Gastroesophageal sphincter (tissue), 4 donors: ENCODE measurements at regions not wholly inside any gene's neighbourhood (a gene's known extent, or its start where the extent isn't known, plus 50 kb on each side); places are given as distances from the start of the nearest gene placed in this dataset.
A peak's percentile ranks its signal among the peaks of the same experiment; 100 is the strongest.

Experiments used
- ATAC-seq: fragments of 150-250 bp; one replicate; pipeline ENCODE4 v1.9.1; 2016; ENCODE audit warnings: mild to moderate bottlenecking, moderate library complexity
- H3K27ac ChIP-seq, 4 donors: fragments of 200-600 bp; sonication (generic) in 3 of 4; 1 replicate in 3 of 4; 2 replicates in 1 of 4; pipeline ENCODE4 v1.5.1; 2016 to 2019
- H3K27me3 ChIP-seq: fragments of 200-600 bp; sonication (generic); one replicate; pipeline ENCODE4 v1.5.1; 2019
- H3K36me3 ChIP-seq, 2 donors: fragments of 200-600 bp; sonication (generic); one replicate each; pipeline ENCODE4 v1.5.1; 2019; ENCODE audit warnings: control low read depth in 1 of 2
- H3K4me1 ChIP-seq, 3 donors: fragments of 200-600 bp; sonication (generic); 1 replicate in 2 of 3; 2 replicates in 1 of 3; pipeline ENCODE4 v1.5.1; 2016 to 2019; ENCODE audit warnings: control low read depth in 2 of 3
- H3K4me3 ChIP-seq, 2 donors: fragments of 200-600 bp; sonication (generic); one replicate each; pipeline ENCODE4 v1.5.1; 2019; ENCODE audit warnings: mild to moderate bottlenecking in 1 of 2, moderate library complexity in 1 of 2
- H3K9me3 ChIP-seq, 3 donors: fragments of 200-600 bp; sonication (generic); one replicate each; pipeline ENCODE4 v1.5.1; 2017 to 2019; ENCODE audit warnings: control low read depth in 2 of 3
- EP300 ChIP-seq: sonication (generic); formaldehyde crosslinking; IDR thresholded peaks from one replicate; pipeline ENCODE4 v1.6.1; 2017; ENCODE audit warnings: antibody characterized with exemption, mild to moderate bottlenecking
- POLR2A ChIP-seq, 2 donors: fragments of 450-650 bp; IDR thresholded peaks; one replicate each; pipeline ENCODE4 v1.6.1; 2017; ENCODE audit warnings: antibody characterized with exemption in 2 of 2, mild to moderate bottlenecking in 2 of 2, moderate library complexity in 1 of 2
- POLR2AphosphoS5 ChIP-seq: sonication (generic); formaldehyde crosslinking; IDR thresholded peaks from one replicate; pipeline ENCODE4 v1.6.1; 2017; ENCODE audit warnings: antibody characterized with exemption
- WGBS, 2 donors: methylation state at CpG; one replicate each; pipeline ENCODE4 v1.1.5; 2018; ENCODE audit warnings: low coverage in 1 of 2; 5-methylcytosine and 5-hydroxymethylcytosine counted together
- TF ChIP-seq, protein P1 (sequence below), 4 experiments: fragments of 200-600 bp in 2 of 4; fragments of 450-650 bp in 2 of 4; sonication (generic) in 1 of 4; IDR thresholded peaks; one replicate each; pipeline ENCODE4 v1.5.1; 2017 to 2019; ENCODE audit warnings: antibody characterized with exemption in 4 of 4, mild to moderate bottlenecking in 2 of 4, moderate library complexity in 2 of 4

- Histone ChIP-seq H3K9me3 (no peaks in the 10 kb centered on the region), H3K4me3 (no peak overlapping the region), H3K4me1 (no peaks in the 10 kb centered on the region), H3K36me3 (no peaks in the 10 kb centered on the region), H3K27ac (no peak overlapping the region), H3K27me3 (no peaks in the 10 kb centered on the region)
- TF ChIP-seq POLR2AphosphoS5, result no peak
- TF ChIP-seq POLR2A (IDR thresholded peaks at IDR 0.05), result no peak
- TF ChIP-seq, protein P1, sequence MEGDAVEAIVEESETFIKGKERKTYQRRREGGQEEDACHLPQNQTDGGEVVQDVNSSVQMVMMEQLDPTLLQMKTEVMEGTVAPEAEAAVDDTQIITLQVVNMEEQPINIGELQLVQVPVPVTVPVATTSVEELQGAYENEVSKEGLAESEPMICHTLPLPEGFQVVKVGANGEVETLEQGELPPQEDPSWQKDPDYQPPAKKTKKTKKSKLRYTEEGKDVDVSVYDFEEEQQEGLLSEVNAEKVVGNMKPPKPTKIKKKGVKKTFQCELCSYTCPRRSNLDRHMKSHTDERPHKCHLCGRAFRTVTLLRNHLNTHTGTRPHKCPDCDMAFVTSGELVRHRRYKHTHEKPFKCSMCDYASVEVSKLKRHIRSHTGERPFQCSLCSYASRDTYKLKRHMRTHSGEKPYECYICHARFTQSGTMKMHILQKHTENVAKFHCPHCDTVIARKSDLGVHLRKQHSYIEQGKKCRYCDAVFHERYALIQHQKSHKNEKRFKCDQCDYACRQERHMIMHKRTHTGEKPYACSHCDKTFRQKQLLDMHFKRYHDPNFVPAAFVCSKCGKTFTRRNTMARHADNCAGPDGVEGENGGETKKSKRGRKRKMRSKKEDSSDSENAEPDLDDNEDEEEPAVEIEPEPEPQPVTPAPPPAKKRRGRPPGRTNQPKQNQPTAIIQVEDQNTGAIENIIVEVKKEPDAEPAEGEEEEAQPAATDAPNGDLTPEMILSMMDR (IDR thresholded peaks at IDR 0.05), result no peak
- TF ChIP-seq EP300, result no peak
- no peak for ATAC-seq
Measured at GRCh38 chr5:63081402-63081801, 502.8 kb downstream of the LRRC70 start.

- H3K27me3 ChIP-seq, result no peaks in the 10 kb centered on the region
- H3K9me3 ChIP-seq, result no peaks in the 10 kb centered on the region
- H3K4me3 ChIP-seq, result no peak overlapping the region
- no peaks in the 10 kb centered on the region for H3K36me3 ChIP-seq
- no peaks in the 10 kb centered on the region for H3K4me1 ChIP-seq
- H3K27ac ChIP-seq, result no peak overlapping the region
- WGBS, 2 donors, result 65 to 76% methylated on average over 3 of the region's 3 CpGs
- no peak for ATAC-seq
- TF ChIP-seq POLR2AphosphoS5 (no peak), POLR2A (IDR thresholded peaks at IDR 0.05) (no peak), EP300 (no peak)
- TF ChIP-seq, protein P1 (IDR thresholded peaks at IDR 0.05), result no peak
Measured at GRCh38 chr5:63070001-63070400, 491.4 kb downstream of the LRRC70 start.

- Histone ChIP-seq H3K27me3 (no peaks in the 10 kb centered on the region), H3K36me3 (no peaks in the 10 kb centered on the region), H3K4me1 (no peaks in the 10 kb centered on the region), H3K9me3 (no peaks in the 10 kb centered on the region), H3K27ac (no peak overlapping the region), H3K4me3 (no peak overlapping the region)
- ATAC-seq, result no peak
- no peak for TF ChIP-seq EP300
- no peak for TF ChIP-seq POLR2AphosphoS5
- TF ChIP-seq, protein P1 (IDR thresholded peaks at IDR 0.05), result no peak
- no peak for TF ChIP-seq POLR2A (IDR thresholded peaks at IDR 0.05)
- WGBS, 2 donors, result 67 to 69% methylated on average over 1 of the region's 1 CpG
Measured at GRCh38 chr5:63055421-63055820, 476.8 kb downstream of the LRRC70 start.

DNA sequence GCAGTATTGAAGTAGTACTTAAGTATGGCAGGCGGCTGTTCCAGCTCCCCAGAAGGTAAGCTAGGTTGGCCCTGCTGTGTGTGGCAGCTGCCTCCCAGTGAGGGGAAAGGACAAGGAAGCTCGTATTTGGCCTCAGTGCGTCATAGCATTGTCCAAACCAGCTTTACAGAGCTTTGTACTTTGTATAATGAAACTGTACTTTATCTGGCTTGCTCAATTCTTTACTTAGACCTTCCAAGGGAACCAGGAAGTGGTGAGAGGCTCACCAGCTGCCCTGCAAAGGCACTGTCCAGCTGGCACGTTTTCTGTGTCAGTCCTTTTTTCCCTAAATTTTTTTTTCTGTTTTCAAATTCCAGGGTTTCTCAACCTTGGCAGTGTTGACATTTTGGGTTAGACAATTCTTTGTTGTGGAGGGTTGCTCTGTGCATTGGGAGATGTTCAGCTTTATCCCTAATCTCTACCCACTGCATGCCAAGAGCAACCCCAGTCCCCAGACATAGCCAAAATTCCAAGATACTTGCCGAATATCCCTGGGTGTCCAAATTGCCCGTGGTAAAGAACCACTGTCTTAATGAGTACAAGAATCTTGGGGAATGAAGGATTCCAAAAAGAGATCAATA, 474.5 kb downstream of the LRRC70 start:
- no peak overlapping the region for H3K27ac ChIP-seq
- no peak for TF ChIP-seq POLR2A (IDR thresholded peaks at IDR 0.05)
- no peak for TF ChIP-seq POLR2AphosphoS5
- TF ChIP-seq EP300, result no peak
- TF ChIP-seq, protein P1 (IDR thresholded peaks at IDR 0.05), result no peak

DNA sequence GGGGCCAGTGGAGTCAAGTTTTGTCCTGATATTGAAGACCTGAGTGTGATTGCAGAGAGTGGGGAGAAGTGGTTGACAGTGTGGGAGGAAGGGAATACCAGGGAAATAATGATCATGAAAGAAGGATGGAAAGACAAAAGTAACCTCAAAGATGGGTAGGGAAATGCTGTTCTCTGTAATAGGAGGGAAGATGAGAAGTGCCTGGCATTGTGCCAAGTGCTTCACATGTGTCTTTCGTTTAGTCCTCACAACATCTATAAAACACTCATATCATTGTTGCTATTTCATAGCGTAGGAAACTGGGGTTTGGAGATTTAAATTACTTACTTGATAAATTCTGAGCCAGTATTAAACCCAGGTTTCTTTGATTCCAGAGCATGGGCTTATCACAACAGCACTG, 472.3 kb downstream of the LRRC70 start:
- Histone ChIP-seq H3K9me3 (no peaks in the 10 kb centered on the region), H3K27ac (no peak overlapping the region), H3K36me3 (no peaks in the 10 kb centered on the region), H3K4me1 (no peaks in the 10 kb centered on the region), H3K4me3 (no peak overlapping the region), H3K27me3 (no peaks in the 10 kb centered on the region)
- 11 to 20% methylated on average over 2 of the region's 2 CpGs for WGBS, 2 donors
- TF ChIP-seq POLR2A (IDR thresholded peaks at IDR 0.05) (no peak), POLR2AphosphoS5 (no peak), EP300 (no peak)
- TF ChIP-seq, protein P1 (IDR thresholded peaks at IDR 0.05), result no peak
- ATAC-seq, result no peak

More for the DNA sequence above, 474.5 kb downstream of the LRRC70 start:
- Histone ChIP-seq H3K4me1 (no peaks in the 10 kb centered on the region), H3K9me3 (no peaks in the 10 kb centered on the region), H3K4me3 (no peak overlapping the region), H3K36me3 (no peaks in the 10 kb centered on the region), H3K27me3 (no peaks in the 10 kb centered on the region)
- WGBS, 2 donors, result 45 to 77% methylated on average over 6 of the region's 6 CpGs
- peak; percentile 66 for ATAC-seq
